ENCODE measurements at regions not wholly inside any gene's neighbourhood (a gene's known extent, or its start where the extent isn't known, plus 50 kb on each side); places are given as distances from the start of the nearest gene placed in this dataset.

GRCh38 chr3:61311044-61311443 is 59.8 kb upstream of the FHIT start:
- DNase-seq (ENCODE audit: low read depth in 3 of 3), result no peak

GRCh38 chr3:61315871-61316270 is 64.6 kb upstream of the FHIT start:
- DNase-seq (ENCODE audit: low read depth in 3 of 3), result no peak

GRCh38 chr3:61323094-61323493 is 71.8 kb upstream of the FHIT start:
- no peak for DNase-seq (ENCODE audit: low read depth in 3 of 3)

- DNase-seq (ENCODE audit: low read depth in 3 of 3), result no peak
Measured at GRCh38 chr3:61331929-61332552, 80.8 kb upstream of the FHIT start.

- no peak for DNase-seq (ENCODE audit: low read depth in 3 of 3)
Measured at GRCh38 chr3:61333192-61333961, 82.1 kb upstream of the FHIT start.

GRCh38 chr3:61334783-61335182 is 83.5 kb upstream of the FHIT start:
- no peak for DNase-seq (ENCODE audit: low read depth in 3 of 3)

- DNase-seq (ENCODE audit: low read depth in 3 of 3), result no peak
Measured at GRCh38 chr3:61340931-61341461, 89.7 kb upstream of the FHIT start.

- no peak for DNase-seq (ENCODE audit: low read depth in 3 of 3)
Measured at GRCh38 chr3:61343543-61343942, 92.3 kb upstream of the FHIT start.

GRCh38 chr3:61345020-61345419 is 93.8 kb upstream of the FHIT start:
- DNase-seq (ENCODE audit: low read depth in 3 of 3), result no peak

GRCh38 chr3:61347981-61348380 is 96.7 kb upstream of the FHIT start:
- no peak for DNase-seq (ENCODE audit: low read depth in 3 of 3)

- no peak for DNase-seq (ENCODE audit: low read depth in 3 of 3)
Measured at GRCh38 chr3:61349717-61350116, 98.5 kb upstream of the FHIT start.

GRCh38 chr3:61350782-61351309 is 99.6 kb upstream of the FHIT start:
- DNase-seq (ENCODE audit: low read depth in 3 of 3), result no peak

- no peak for DNase-seq (ENCODE audit: low read depth in 3 of 3)
Measured at GRCh38 chr3:61352306-61352705, 101.1 kb upstream of the FHIT start.

- no peak for DNase-seq (ENCODE audit: low read depth in 3 of 3)
Measured at GRCh38 chr3:61353382-61353781, 102.1 kb upstream of the FHIT start.

GRCh38 chr3:61354604-61355003 is 103.4 kb upstream of the FHIT start:
- DNase-seq (ENCODE audit: low read depth in 3 of 3), result no peak

- no peak for DNase-seq (ENCODE audit: low read depth in 3 of 3)
Measured at GRCh38 chr3:61356685-61357084, 105.4 kb upstream of the FHIT start.

- DNase-seq (ENCODE audit: low read depth in 3 of 3), result no peak
Measured at GRCh38 chr3:61357902-61358301, 106.7 kb upstream of the FHIT start.

GRCh38 chr3:61358364-61358763 is 107.1 kb upstream of the FHIT start:
- DNase-seq (ENCODE audit: low read depth in 3 of 3), result no peak

GRCh38 chr3:61360297-61360965 is 109.2 kb upstream of the FHIT start:
- no peak for DNase-seq (ENCODE audit: low read depth in 3 of 3)

- no peak for DNase-seq (ENCODE audit: low read depth in 3 of 3)
Measured at GRCh38 chr3:61369678-61370077, 118.4 kb upstream of the FHIT start.

- peak in 1 of 3 experiments; percentile 9 for DNase-seq (ENCODE audit: low read depth in 3 of 3)
Measured at GRCh38 chr3:61371123-61371522, 119.9 kb upstream of the FHIT start.

- no peak for DNase-seq (ENCODE audit: low read depth in 3 of 3)
Measured at GRCh38 chr3:61372723-61373122, 121.5 kb upstream of the FHIT start.
